ENCODE measurements at regions not wholly inside any gene's neighbourhood (a gene's known extent, or its start where the extent isn't known, plus 50 kb on each side); places are given as distances from the start of the nearest gene placed in this dataset.

DNA sequence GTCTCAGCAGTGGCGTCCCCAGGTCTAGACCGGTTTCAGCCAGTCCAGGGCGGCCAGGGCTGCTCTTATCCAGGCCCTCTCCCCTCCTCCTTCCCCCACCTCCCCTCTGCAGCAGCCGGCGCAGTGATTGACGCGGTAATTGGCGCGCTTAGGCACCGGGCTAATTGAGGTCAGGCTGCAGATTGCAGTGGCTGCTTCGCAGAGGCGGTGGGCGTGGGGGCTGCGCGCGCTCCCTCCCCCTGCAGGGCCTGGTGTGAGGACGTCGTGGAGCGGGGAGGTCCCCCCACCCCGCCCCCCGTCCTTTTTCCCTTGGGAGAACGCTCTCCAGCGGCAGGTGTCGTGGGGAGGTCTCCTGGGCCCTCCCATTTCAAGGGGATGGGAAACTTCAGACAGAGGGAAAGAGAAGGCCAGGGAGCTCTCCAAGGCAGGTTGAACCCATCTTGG, 70.4 kb upstream of the BLCAP start:
- no peaks in the 10 kb centered on the region for H3K4me1 ChIP-seq (ENCODE audit: control insufficient read depth in 4 of 4, insufficient read depth in 4 of 4, low read length in 3 of 4)
- no peak for TF ChIP-seq EGR1 (IDR thresholded peaks at IDR 0.05; ENCODE audit: low read depth in 2 of 2)
- no peak for TF ChIP-seq SP1 (IDR thresholded peaks at IDR 0.05)
- TF ChIP-seq HNF4A (conservative IDR thresholded peaks at IDR 0.05), result no peak
- TF ChIP-seq, protein P1, sequence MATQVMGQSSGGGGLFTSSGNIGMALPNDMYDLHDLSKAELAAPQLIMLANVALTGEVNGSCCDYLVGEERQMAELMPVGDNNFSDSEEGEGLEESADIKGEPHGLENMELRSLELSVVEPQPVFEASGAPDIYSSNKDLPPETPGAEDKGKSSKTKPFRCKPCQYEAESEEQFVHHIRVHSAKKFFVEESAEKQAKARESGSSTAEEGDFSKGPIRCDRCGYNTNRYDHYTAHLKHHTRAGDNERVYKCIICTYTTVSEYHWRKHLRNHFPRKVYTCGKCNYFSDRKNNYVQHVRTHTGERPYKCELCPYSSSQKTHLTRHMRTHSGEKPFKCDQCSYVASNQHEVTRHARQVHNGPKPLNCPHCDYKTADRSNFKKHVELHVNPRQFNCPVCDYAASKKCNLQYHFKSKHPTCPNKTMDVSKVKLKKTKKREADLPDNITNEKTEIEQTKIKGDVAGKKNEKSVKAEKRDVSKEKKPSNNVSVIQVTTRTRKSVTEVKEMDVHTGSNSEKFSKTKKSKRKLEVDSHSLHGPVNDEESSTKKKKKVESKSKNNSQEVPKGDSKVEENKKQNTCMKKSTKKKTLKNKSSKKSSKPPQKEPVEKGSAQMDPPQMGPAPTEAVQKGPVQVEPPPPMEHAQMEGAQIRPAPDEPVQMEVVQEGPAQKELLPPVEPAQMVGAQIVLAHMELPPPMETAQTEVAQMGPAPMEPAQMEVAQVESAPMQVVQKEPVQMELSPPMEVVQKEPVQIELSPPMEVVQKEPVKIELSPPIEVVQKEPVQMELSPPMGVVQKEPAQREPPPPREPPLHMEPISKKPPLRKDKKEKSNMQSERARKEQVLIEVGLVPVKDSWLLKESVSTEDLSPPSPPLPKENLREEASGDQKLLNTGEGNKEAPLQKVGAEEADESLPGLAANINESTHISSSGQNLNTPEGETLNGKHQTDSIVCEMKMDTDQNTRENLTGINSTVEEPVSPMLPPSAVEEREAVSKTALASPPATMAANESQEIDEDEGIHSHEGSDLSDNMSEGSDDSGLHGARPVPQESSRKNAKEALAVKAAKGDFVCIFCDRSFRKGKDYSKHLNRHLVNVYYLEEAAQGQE (IDR thresholded peaks at IDR 0.05), result no peak
- TF ChIP-seq, protein P2, sequence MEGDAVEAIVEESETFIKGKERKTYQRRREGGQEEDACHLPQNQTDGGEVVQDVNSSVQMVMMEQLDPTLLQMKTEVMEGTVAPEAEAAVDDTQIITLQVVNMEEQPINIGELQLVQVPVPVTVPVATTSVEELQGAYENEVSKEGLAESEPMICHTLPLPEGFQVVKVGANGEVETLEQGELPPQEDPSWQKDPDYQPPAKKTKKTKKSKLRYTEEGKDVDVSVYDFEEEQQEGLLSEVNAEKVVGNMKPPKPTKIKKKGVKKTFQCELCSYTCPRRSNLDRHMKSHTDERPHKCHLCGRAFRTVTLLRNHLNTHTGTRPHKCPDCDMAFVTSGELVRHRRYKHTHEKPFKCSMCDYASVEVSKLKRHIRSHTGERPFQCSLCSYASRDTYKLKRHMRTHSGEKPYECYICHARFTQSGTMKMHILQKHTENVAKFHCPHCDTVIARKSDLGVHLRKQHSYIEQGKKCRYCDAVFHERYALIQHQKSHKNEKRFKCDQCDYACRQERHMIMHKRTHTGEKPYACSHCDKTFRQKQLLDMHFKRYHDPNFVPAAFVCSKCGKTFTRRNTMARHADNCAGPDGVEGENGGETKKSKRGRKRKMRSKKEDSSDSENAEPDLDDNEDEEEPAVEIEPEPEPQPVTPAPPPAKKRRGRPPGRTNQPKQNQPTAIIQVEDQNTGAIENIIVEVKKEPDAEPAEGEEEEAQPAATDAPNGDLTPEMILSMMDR (IDR thresholded peaks at IDR 0.05; ENCODE audit: low read depth, low read length, missing input control), result no peak
- TF ChIP-seq RXRA (IDR thresholded peaks at IDR 0.05), result no peak
- no peak for TF ChIP-seq FOXA1 (IDR thresholded peaks at IDR 0.05)
- no peak for TF ChIP-seq GABPA (IDR thresholded peaks at IDR 0.05 in 1 of 2, conservative IDR thresholded peaks at IDR 0.05 in 1 of 2)
- no peak for TF ChIP-seq YY1 (IDR thresholded peaks at IDR 0.05)
- TF ChIP-seq JUND (IDR thresholded peaks at IDR 0.05), result no peak
- TF ChIP-seq, protein P3, sequence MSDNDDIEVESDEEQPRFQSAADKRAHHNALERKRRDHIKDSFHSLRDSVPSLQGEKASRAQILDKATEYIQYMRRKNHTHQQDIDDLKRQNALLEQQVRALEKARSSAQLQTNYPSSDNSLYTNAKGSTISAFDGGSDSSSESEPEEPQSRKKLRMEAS (IDR thresholded peaks at IDR 0.05), result no peak
- TF ChIP-seq TAF1 (conservative IDR thresholded peaks at IDR 0.05), result no peak
- no peak for TF ChIP-seq HNF4G (IDR thresholded peaks at IDR 0.05)
- no peak overlapping the region for H3K27ac ChIP-seq (ENCODE audit: low read depth in 1 of 2, low read length in 2 of 2)
- H3K9ac ChIP-seq (ENCODE audit: low read depth in 1 of 2, low read length in 2 of 2), result no peak overlapping the region
- H3K36me3 ChIP-seq (ENCODE audit: control insufficient read depth in 4 of 4, insufficient read depth in 3 of 4, low read depth in 1 of 4, low read length in 3 of 4), result no peaks in the 10 kb centered on the region
- H3K9me3 ChIP-seq (ENCODE audit: control insufficient read depth in 4 of 4, low read length in 3 of 4), result no peaks in the 10 kb centered on the region
- WGBS, result 6% methylated on average over 24 of the region's 24 CpGs
- DNase-seq (ENCODE audit: low spot score), result no peak
- H3K27me3 ChIP-seq (ENCODE audit: control insufficient read depth in 4 of 4, insufficient read depth in 4 of 4, low read length in 3 of 4), result peaks cover 0 to 2% (median 0%) of the 10 kb centered on the region in 4 donors
- H3K4me3 ChIP-seq (ENCODE audit: low read depth in 1 of 3, low read length in 3 of 3), result no peak overlapping the region

DNA sequence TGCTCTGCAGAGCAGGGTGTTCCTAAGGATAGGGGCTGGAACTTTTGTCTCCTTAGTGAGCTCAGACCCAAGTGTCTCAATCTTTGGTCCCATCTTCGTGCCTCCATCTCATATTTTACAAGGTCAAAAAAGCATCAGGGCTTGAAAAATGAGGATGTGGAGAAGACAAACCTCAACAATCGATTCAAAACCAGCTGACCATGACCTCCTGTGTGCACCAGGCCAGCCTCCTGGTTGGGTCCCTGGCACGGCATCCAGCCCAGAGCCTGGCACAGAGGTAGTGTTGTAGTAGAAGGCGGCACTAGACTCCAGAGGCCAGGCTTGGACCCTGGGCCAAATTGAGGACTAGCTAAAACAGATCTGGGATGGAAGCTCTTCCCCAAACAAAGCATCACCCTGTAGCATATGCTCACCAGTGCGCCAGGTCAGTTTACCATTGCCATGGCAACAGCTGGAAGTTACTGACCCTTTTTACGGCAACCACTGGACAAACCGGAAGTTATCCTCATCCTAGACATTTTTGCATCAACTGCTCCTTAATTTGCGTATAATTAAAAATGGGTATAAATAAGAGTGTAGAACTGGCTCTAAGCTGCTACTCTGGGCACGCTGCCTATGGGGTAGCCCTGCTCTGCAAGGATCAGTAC, 69.3 kb upstream of the BLCAP start:
- no peak overlapping the region for H3K9ac ChIP-seq (ENCODE audit: low read depth in 1 of 2, low read length in 2 of 2)
- TF ChIP-seq EGR1 (IDR thresholded peaks at IDR 0.05; ENCODE audit: low read depth in 2 of 2) (no peak), NR2F2 (IDR thresholded peaks at IDR 0.05) (no peak), RXRA (IDR thresholded peaks at IDR 0.05) (no peak), SP1 (IDR thresholded peaks at IDR 0.05) (no peak), FOXA1 (IDR thresholded peaks at IDR 0.05) (no peak), HNF4G (IDR thresholded peaks at IDR 0.05) (no peak), JUND (IDR thresholded peaks at IDR 0.05) (no peak), TAF1 (conservative IDR thresholded peaks at IDR 0.05) (no peak), HNF4A (conservative IDR thresholded peaks at IDR 0.05) (no peak), RAD21 (IDR thresholded peaks at IDR 0.05) (no peak)
- TF ChIP-seq, protein P1 (IDR thresholded peaks at IDR 0.05), result no peak
- TF ChIP-seq, protein P3 (IDR thresholded peaks at IDR 0.05), result no peak
- TF ChIP-seq, protein P4, sequence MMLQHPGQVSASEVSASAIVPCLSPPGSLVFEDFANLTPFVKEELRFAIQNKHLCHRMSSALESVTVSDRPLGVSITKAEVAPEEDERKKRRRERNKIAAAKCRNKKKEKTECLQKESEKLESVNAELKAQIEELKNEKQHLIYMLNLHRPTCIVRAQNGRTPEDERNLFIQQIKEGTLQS (IDR thresholded peaks at IDR 0.05), result no peak
- TF ChIP-seq, protein P5, sequence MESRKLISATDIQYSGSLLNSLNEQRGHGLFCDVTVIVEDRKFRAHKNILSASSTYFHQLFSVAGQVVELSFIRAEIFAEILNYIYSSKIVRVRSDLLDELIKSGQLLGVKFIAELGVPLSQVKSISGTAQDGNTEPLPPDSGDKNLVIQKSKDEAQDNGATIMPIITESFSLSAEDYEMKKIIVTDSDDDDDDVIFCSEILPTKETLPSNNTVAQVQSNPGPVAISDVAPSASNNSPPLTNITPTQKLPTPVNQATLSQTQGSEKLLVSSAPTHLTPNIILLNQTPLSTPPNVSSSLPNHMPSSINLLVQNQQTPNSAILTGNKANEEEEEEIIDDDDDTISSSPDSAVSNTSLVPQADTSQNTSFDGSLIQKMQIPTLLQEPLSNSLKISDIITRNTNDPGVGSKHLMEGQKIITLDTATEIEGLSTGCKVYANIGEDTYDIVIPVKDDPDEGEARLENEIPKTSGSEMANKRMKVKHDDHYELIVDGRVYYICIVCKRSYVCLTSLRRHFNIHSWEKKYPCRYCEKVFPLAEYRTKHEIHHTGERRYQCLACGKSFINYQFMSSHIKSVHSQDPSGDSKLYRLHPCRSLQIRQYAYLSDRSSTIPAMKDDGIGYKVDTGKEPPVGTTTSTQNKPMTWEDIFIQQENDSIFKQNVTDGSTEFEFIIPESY (IDR thresholded peaks at IDR 0.05), result no peak
- no peaks in the 10 kb centered on the region for H3K36me3 ChIP-seq (ENCODE audit: control insufficient read depth in 4 of 4, insufficient read depth in 3 of 4, low read depth in 1 of 4, low read length in 3 of 4)
- no peaks in the 10 kb centered on the region for H3K9me3 ChIP-seq (ENCODE audit: control insufficient read depth in 4 of 4, low read length in 3 of 4)
- H3K4me1 ChIP-seq (ENCODE audit: control insufficient read depth in 4 of 4, insufficient read depth in 4 of 4, low read length in 3 of 4), result no peaks in the 10 kb centered on the region
- H3K27ac ChIP-seq (ENCODE audit: low read depth in 1 of 2, low read length in 2 of 2), result no peak overlapping the region
- DNase-seq (ENCODE audit: low spot score), result no peak
- peaks cover 0 to 6% (median 0%) of the 10 kb centered on the region in 4 donors for H3K27me3 ChIP-seq (ENCODE audit: control insufficient read depth in 4 of 4, insufficient read depth in 4 of 4, low read length in 3 of 4)
- no peak overlapping the region for H3K4me3 ChIP-seq (ENCODE audit: low read depth in 1 of 3, low read length in 3 of 3)
- WGBS, result 57% methylated on average over 9 of the region's 9 CpGs

All from liver (tissue), 8 donors.